ENCODE measurements at regions not wholly inside any gene's neighbourhood (a gene's known extent, or its start where the extent isn't known, plus 50 kb on each side); places are given as distances from the start of the nearest gene placed in this dataset.

DNA sequence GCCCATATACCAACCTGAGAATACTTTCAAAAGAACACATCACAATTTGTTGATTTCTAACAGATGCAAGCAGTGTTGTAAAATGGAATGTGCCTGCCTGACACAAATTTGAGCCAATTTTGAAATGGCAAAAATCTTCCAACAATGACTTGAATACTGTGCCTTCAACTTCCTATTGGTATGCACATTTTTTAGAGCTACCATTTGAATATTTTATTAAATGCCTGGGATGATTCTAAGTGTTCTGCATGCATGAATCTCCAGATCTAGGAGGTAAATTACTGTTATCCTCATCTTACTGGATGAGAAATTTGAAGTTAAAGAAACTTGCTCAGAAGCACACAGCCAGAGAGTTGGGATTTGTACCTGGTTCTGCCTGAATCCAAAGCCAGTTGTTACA, 282.8 kb upstream of the LRRN1 start:
- no peak overlapping the region for H3K4me3 ChIP-seq (ENCODE audit: low read length)
- no peaks in the 10 kb centered on the region for H3K4me1 ChIP-seq (ENCODE audit: low read length)
- H2AFZ ChIP-seq (ENCODE audit: low read depth, low read length): no peak overlapping the region
- peaks cover 6% of the 10 kb centered on the region; the same call in 1 of the 2 replicates for H3K27me3 ChIP-seq (ENCODE audit: low read depth, low read length)
- H3K4me2 ChIP-seq (ENCODE audit: low read length): no peak overlapping the region
- H4K20me1 ChIP-seq (ENCODE audit: insufficient read depth, low read length): no peaks in the 10 kb centered on the region
- H3K36me3 ChIP-seq (replicated peaks; ENCODE audit: low read depth, low read length): no peaks in the 10 kb centered on the region
- no peak overlapping the region for H3K27ac ChIP-seq (ENCODE audit: low read length)
- no peaks in the 10 kb centered on the region for H3K9me3 ChIP-seq (ENCODE audit: insufficient read depth, low read length)
- no peaks in the 10 kb centered on the region for H3K79me2 ChIP-seq (ENCODE audit: low read length)
- H3K9ac ChIP-seq (ENCODE audit: low read length): no peak overlapping the region
- TF ChIP-seq, protein P1, sequence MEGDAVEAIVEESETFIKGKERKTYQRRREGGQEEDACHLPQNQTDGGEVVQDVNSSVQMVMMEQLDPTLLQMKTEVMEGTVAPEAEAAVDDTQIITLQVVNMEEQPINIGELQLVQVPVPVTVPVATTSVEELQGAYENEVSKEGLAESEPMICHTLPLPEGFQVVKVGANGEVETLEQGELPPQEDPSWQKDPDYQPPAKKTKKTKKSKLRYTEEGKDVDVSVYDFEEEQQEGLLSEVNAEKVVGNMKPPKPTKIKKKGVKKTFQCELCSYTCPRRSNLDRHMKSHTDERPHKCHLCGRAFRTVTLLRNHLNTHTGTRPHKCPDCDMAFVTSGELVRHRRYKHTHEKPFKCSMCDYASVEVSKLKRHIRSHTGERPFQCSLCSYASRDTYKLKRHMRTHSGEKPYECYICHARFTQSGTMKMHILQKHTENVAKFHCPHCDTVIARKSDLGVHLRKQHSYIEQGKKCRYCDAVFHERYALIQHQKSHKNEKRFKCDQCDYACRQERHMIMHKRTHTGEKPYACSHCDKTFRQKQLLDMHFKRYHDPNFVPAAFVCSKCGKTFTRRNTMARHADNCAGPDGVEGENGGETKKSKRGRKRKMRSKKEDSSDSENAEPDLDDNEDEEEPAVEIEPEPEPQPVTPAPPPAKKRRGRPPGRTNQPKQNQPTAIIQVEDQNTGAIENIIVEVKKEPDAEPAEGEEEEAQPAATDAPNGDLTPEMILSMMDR (IDR thresholded peaks at IDR 0.05; ENCODE audit: low read depth, low read length): no peak
- TF ChIP-seq EZH2phosphoT487 (IDR thresholded peaks at IDR 0.05; ENCODE audit: low read depth): no peak

DNA sequence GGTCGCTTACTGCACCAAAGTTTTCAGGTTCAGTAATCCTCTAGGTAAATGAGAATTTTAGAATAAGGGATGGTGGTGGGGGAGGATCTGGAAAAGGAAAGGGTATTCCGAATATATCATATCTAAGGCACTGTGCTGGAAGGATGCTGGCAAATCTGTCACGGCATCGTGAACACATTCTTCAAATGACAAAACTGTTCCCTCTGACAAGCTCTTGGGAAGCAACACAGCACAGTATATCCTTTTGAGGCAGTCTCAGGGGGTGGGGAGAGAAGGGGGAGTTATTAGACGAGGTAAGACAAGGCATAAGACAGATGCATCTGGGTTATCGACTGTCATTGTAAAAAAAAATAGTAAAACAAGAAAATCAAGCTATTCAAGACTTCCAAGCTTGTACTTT, 289.6 kb upstream of the LRRN1 start:
- Histone ChIP-seq H2AFZ (ENCODE audit: low read depth, low read length) (no peak overlapping the region), H3K79me2 (ENCODE audit: low read length) (no peaks in the 10 kb centered on the region), H3K36me3 (replicated peaks; ENCODE audit: low read depth, low read length) (no peaks in the 10 kb centered on the region), H3K9ac (ENCODE audit: low read length) (no peak overlapping the region), H3K27ac (ENCODE audit: low read length) (no peak overlapping the region), H3K27me3 (ENCODE audit: low read depth, low read length) (0 out of 2 replicates have a peak, but pooled peaks cover 5% of the 10 kb centered on the region), H3K4me2 (ENCODE audit: low read length) (no peak overlapping the region), H4K20me1 (ENCODE audit: insufficient read depth, low read length) (no peaks in the 10 kb centered on the region), H3K9me3 (ENCODE audit: insufficient read depth, low read length) (no peaks in the 10 kb centered on the region), H3K4me1 (ENCODE audit: low read length) (no peaks in the 10 kb centered on the region), H3K4me3 (ENCODE audit: low read length) (no peak overlapping the region)
- TF ChIP-seq EZH2phosphoT487 (IDR thresholded peaks at IDR 0.05; ENCODE audit: low read depth): no peak
- TF ChIP-seq, protein P1 (IDR thresholded peaks at IDR 0.05; ENCODE audit: low read depth, low read length): no peak

DNA sequence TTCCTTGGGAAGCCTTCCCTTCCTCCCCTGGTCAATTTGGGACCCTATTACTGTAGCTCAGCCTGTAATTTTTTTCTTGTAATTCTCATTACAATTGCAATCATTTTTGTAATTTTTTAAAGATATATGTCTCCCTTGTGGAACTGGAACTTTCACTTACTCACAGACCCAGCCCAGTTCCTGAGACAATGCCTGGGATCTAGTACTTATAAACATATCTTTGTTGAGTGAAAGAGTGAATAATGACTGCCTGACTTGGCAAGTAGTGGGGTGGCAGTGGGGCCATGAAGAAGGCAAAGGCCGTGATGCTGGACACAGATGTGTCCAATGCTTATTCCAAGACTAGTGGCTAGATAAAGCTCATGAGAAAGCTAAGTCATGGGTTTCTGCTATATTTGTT, 294.5 kb upstream of the LRRN1 start:
- Histone ChIP-seq H3K9me3 (ENCODE audit: insufficient read depth, low read length) (no peaks in the 10 kb centered on the region), H3K4me2 (ENCODE audit: low read length) (no peak overlapping the region), H3K27me3 (ENCODE audit: low read depth, low read length) (peaks cover 5% of the 10 kb centered on the region; the same call in 1 of the 2 replicates), H3K36me3 (replicated peaks; ENCODE audit: low read depth, low read length) (no peaks in the 10 kb centered on the region), H3K4me3 (ENCODE audit: low read length) (no peak overlapping the region), H3K79me2 (ENCODE audit: low read length) (no peaks in the 10 kb centered on the region), H3K4me1 (ENCODE audit: low read length) (no peaks in the 10 kb centered on the region), H2AFZ (ENCODE audit: low read depth, low read length) (no peak overlapping the region), H3K9ac (ENCODE audit: low read length) (no peak overlapping the region), H3K27ac (ENCODE audit: low read length) (no peak overlapping the region), H4K20me1 (ENCODE audit: insufficient read depth, low read length) (no peaks in the 10 kb centered on the region)
- TF ChIP-seq EZH2phosphoT487 (IDR thresholded peaks at IDR 0.05; ENCODE audit: low read depth): no peak
- TF ChIP-seq, protein P1 (IDR thresholded peaks at IDR 0.05; ENCODE audit: low read depth, low read length): no peak

DNA sequence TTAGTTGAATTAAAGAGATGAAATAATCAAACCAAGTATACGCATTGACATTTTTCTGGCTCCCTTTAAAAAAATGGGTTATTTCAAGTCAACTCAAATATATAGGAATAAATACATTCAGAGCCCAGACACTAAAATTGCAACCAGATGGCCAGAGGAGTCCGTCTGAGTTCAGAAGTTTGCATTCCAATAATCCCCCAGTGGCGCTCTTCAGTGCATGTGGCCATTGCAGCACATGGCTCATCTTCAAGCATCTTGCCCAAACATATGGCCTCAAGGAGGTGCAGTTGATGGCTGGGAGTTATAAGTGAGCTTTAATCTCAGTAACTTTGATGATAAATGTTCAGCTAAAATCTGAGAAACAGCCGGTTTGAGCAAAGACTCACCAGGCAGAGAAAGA, 295.8 kb upstream of the LRRN1 start:
- Histone ChIP-seq H3K36me3 (replicated peaks; ENCODE audit: low read depth, low read length) (no peaks in the 10 kb centered on the region), H3K4me3 (ENCODE audit: low read length) (no peak overlapping the region), H3K4me1 (ENCODE audit: low read length) (no peaks in the 10 kb centered on the region), H3K79me2 (ENCODE audit: low read length) (no peaks in the 10 kb centered on the region), H3K27ac (ENCODE audit: low read length) (no peak overlapping the region), H3K27me3 (ENCODE audit: low read depth, low read length) (peaks cover 7% of the 10 kb centered on the region), H2AFZ (ENCODE audit: low read depth, low read length) (no peak overlapping the region), H3K9ac (ENCODE audit: low read length) (no peak overlapping the region), H3K4me2 (ENCODE audit: low read length) (no peak overlapping the region), H3K9me3 (ENCODE audit: insufficient read depth, low read length) (no peaks in the 10 kb centered on the region), H4K20me1 (ENCODE audit: insufficient read depth, low read length) (no peaks in the 10 kb centered on the region)
- TF ChIP-seq EZH2phosphoT487 (IDR thresholded peaks at IDR 0.05; ENCODE audit: low read depth): no peak
- TF ChIP-seq, protein P1 (IDR thresholded peaks at IDR 0.05; ENCODE audit: low read depth, low read length): no peak
